GM18907 (cell line): ENCODE measurements at regions not wholly inside any gene's neighbourhood (a gene's known extent, or its start where the extent isn't known, plus 50 kb on each side); places are given as distances from the start of the nearest gene placed in this dataset.
A peak's percentile ranks its signal among the peaks of the same experiment; 100 is the strongest.

ENCODE experiments used
- ATAC-seq: cut with Tn5 transposase; IDR thresholded peaks from one replicate; pipeline ENCODE4 v1.9.1; 2021; ENCODE audit warnings: mild to moderate bottlenecking, moderate library complexity; ENCODE audit not compliant: unreplicated experiment

GRCh38 chr17:72588961-72589360 lies 468.1 kb downstream of the SOX9 start:
- no peak for ATAC-seq

- no peak for ATAC-seq
Observed at GRCh38 chr17:72590382-72590781, 469.6 kb downstream of the SOX9 start.

- no peak for ATAC-seq
Observed at GRCh38 chr17:72590882-72591281, 470.1 kb downstream of the SOX9 start.

- no peak for ATAC-seq
Observed at GRCh38 chr17:72591289-72592241, 470.7 kb downstream of the SOX9 start.

GRCh38 chr17:72592242-72592966 lies 471.6 kb downstream of the SOX9 start:
- peak; percentile 63 for ATAC-seq

- ATAC-seq = peak; percentile 4
Observed at GRCh38 chr17:72592967-72593325, 472.1 kb downstream of the SOX9 start.

GRCh38 chr17:72594248-72594647 lies 473.4 kb downstream of the SOX9 start:
- ATAC-seq = no peak
